Activated CD8-positive, alpha-beta T cell treated with anti-CD3 and anti-CD28 coated beads, Interleukin-2, amount 10 ng/mL, durations not matched to agents 7 days and 5 days (primary cell): ENCODE measurements at regions not wholly inside any gene's neighbourhood (a gene's known extent, or its start where the extent isn't known, plus 50 kb on each side); places are given as distances from the start of the nearest gene placed in this dataset.
"Not testable (repeated sequence)": the region's sequence is repeated elsewhere in the genome, so short reads cannot be mapped to it uniquely, and the experiment has no call there.

Experiments
- ATAC-seq: fragments of 150-1000 bp; cut with Tn5 transposase; one replicate; pipeline ENCODE4 v1.10.0; 2021; ENCODE audit warnings: moderate library complexity
- CTCF ChIA-PET: fragments of 350-600 bp; sonication (Branson Sonifier 250); formaldehyde crosslinking; loops from one replicate; lab custom pipeline; 2021; ENCODE audit warnings: antibody characterized with exemption; lab: Charles Lee
- POLR2A ChIA-PET: fragments of 350-600 bp; sonication (Branson Sonifier 250); formaldehyde crosslinking; loops from one replicate; lab custom pipeline; 2021; ENCODE audit warnings: antibody characterized with exemption; lab: Charles Lee
- DNase-seq: peaks from one replicate; pipeline ENCODE4 v3.0.0-alpha.2; 2020
- H3K27ac Mint-ChIP-seq: one replicate; pipeline ENCODE4 v1.8.0; 2021; ENCODE audit warnings: mild to moderate bottlenecking, mixed read lengths
- H3K27me3 Mint-ChIP-seq: one replicate; pipeline ENCODE4 v1.8.0; 2021; ENCODE audit warnings: low read depth, mixed read lengths
- H3K36me3 Mint-ChIP-seq: one replicate; pipeline ENCODE4 v1.8.0; 2021; ENCODE audit warnings: low read depth, mixed read lengths
- H3K4me1 Mint-ChIP-seq: one replicate; pipeline ENCODE4 v1.8.0; 2021; ENCODE audit warnings: low read depth, mixed read lengths
- H3K4me3 Mint-ChIP-seq: one replicate; pipeline ENCODE4 v1.8.0; 2021; ENCODE audit warnings: mild to moderate bottlenecking, mixed read lengths
- H3K9me3 Mint-ChIP-seq: one replicate; pipeline ENCODE4 v1.8.0; 2022; ENCODE audit warnings: mixed read lengths; ENCODE audit not compliant: insufficient read depth

DNA sequence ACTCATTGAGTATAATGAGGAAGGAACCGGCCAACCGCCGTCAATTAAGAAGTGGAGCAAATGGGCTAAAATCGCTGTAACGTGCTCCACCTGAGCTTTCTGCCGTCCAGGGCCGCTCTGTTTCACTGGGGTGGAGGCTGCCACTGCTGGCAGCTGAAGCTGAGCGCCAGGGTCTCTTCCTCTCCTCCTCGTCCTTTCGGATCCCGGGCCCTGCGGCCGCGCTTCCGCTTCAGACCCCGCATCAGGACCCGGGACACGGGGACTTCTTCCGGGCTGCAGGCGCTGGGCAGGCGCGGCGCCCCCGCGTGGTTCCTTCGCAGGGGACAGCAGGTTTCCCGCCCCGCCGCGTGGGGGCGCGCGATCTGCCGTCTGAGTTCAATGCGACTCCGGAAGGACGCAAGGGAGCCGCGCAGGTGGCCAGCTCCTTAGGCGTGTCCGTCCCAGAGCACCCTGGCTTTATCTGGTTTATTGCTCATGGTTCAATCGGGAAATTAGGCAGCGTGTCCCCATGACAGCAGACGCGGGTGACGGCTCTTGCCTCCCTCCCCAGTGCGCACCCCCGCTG is 519.8 kb downstream of the TRIML1 start:
- H3K9me3 Mint-ChIP-seq, result peaks cover 21% of the 10 kb centered on the region
- no peak for DNase-seq
- ChIA-PET CTCF (no interaction called here), POLR2A (no interaction called here)
- no peak overlapping the region for H3K4me3 Mint-ChIP-seq
- no peaks in the 10 kb centered on the region for H3K36me3 Mint-ChIP-seq
- H3K27me3 Mint-ChIP-seq, result no peaks in the 10 kb centered on the region
- H3K4me1 Mint-ChIP-seq, result no peaks in the 10 kb centered on the region
- no peak for ATAC-seq
- H3K27ac Mint-ChIP-seq, result no peak overlapping the region

DNA sequence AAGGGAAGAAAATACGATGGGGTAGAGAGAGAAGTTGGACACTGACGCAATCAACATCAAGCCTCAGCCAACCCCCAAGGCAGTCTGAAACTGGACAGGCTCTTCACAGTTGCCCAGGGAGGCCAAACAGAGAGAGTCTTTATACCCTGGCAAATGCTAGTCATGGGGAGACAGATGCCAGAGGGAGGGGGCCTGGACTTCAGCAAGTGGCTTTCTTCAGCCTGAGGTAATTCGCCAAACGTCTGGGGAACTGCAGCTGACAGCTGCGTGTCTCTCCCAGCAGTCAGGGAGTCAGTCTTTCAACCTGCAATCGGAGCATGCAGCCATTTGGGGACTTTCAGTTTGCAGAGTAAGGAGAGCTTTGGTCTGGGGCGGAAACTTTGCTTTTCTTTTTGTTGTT is 521.6 kb downstream of the TRIML1 start:
- ATAC-seq, result no peak
- DNase-seq, result no peak
- ChIA-PET CTCF (no interaction called here), POLR2A (no interaction called here)
- H3K27me3 Mint-ChIP-seq, result no peaks in the 10 kb centered on the region
- H3K27ac Mint-ChIP-seq, result no peak overlapping the region
- H3K4me1 Mint-ChIP-seq, result no peaks in the 10 kb centered on the region
- H3K4me3 Mint-ChIP-seq, result no peak overlapping the region
- peaks cover 20% of the 10 kb centered on the region for H3K9me3 Mint-ChIP-seq
- no peaks in the 10 kb centered on the region for H3K36me3 Mint-ChIP-seq

DNA sequence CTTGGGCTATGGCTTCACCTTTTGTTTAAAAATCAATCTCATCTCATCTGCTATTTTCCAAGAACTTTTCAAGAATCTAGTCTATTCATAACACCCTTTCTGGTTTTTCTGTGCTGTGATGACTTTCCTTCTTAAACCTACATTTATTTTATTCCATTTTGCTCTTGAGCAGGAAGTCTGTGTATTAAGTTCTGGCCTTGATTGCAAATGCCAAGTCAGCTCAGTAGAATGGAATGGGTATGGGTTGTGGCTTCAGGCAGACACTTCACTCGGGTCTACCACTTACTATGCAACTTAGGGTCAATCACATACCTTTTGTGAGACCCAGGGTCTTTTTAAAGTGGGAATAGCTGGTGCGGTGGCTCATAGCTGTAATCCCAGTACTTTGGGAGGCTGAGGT is 522.3 kb downstream of the TRIML1 start:
- DNase-seq (no peak), ATAC-seq (no peak)
- H3K36me3 Mint-ChIP-seq, result no peaks in the 10 kb centered on the region
- H3K4me1 Mint-ChIP-seq, result no peaks in the 10 kb centered on the region
- POLR2A ChIA-PET, result no interaction called here
- CTCF ChIA-PET, result no interaction called here
- no peaks in the 10 kb centered on the region for H3K27me3 Mint-ChIP-seq
- no peak overlapping the region for H3K4me3 Mint-ChIP-seq
- peaks cover 14% of the 10 kb centered on the region for H3K9me3 Mint-ChIP-seq
- no peak overlapping the region for H3K27ac Mint-ChIP-seq

DNA sequence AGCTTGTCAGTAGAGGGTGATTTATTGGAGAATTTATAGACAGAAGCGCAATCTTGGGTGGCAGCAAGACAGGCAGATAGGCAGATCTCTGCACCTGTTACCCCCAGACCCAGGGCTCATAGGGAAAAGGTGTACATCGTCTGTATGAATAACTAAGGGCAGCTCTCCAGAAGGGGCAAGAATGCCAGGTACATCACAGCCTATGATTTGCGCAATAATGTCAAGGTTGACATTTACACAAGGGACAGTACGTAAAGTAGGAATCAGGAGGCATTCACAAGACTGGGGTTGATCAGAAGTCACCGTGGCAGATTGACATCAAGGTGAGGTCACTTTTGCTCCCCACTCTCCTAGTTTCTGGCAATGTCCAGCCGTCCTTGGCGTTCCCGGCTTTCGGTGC is 524.1 kb downstream of the TRIML1 start:
- Mint-ChIP-seq H3K9me3 (peaks cover 15% of the 10 kb centered on the region), H3K36me3 (no peaks in the 10 kb centered on the region), H3K27me3 (no peaks in the 10 kb centered on the region), H3K27ac (no peak overlapping the region), H3K4me3 (no peak overlapping the region), H3K4me1 (no peaks in the 10 kb centered on the region)
- CTCF ChIA-PET, result no interaction called here
- POLR2A ChIA-PET, result no interaction called here
- DNase-seq, result no peak
- ATAC-seq, result no peak

DNA sequence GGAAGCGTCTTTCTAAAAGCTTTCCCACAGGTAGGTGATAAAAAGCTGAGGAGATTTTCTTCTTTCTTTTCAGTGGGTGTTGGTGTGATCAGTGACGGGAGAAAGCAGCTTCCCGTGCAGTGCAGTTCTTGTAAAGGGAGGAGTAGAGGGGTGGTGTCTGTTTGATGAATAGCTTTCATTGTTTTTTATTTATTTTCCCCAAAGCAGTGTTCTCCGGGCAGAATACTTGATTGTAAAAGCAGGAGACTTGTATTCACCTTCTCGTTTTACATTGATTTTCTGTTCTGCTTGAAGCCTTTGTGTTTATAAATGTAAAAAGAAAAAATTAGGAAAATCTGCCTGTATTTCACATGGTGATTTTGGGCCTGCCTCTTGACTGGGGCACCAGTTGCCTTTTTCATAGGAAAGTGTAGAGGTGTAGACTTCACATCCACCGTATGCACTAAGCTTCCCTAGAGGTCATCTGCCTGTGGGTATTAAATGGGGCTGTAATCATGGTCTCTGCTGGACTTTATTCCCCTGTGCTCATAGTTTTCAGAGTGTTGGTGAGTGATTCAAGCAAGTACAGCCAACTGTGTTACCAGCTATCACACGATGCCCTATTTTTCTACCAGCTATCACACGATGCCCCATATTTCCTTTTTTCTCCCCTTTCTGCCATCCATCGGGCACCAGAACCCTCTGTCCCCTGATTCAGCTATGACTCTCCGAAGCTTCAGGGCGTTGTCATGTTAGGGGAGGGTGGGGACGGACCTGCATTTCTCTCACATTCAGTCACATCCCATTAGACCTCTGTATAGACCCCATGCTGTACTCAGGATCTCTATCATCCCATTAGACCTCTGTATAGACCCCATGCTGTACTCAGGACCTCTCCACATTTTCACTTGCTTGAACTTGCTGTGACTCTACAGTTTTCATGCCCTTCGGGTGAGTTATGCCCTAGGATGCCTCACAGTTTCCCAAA is 526.5 kb downstream of the TRIML1 start:
- H3K27me3 Mint-ChIP-seq, result no peaks in the 10 kb centered on the region
- H3K9me3 Mint-ChIP-seq, result peaks cover 17% of the 10 kb centered on the region
- DNase-seq (no peak), ATAC-seq (no peak)
- ChIA-PET POLR2A (no interaction called here), CTCF (interaction anchor here (0.6 kb wide), 1 partner anchor 770 kb away, joined by 3 read pairs; no protein-coding TSS in a partner anchor)
- no peaks in the 10 kb centered on the region for H3K4me1 Mint-ChIP-seq
- no peak overlapping the region for H3K4me3 Mint-ChIP-seq
- H3K36me3 Mint-ChIP-seq, result no peaks in the 10 kb centered on the region
- H3K27ac Mint-ChIP-seq, result no peak overlapping the region

- DNase-seq, H3K36me3 Mint-ChIP-seq, H3K27ac Mint-ChIP-seq, H3K4me1 Mint-ChIP-seq, H3K4me3 Mint-ChIP-seq, H3K27me3 Mint-ChIP-seq, POLR2A ChIA-PET, CTCF ChIA-PET, ATAC-seq: not testable (repeated sequence)
- peaks cover 12% of the 10 kb centered on the region for H3K9me3 Mint-ChIP-seq
Measured at GRCh38 chr4:188678691-188679090, 539.5 kb downstream of the TRIML1 start.

- no peaks in the 10 kb centered on the region for H3K27me3 Mint-ChIP-seq
- H3K9me3 Mint-ChIP-seq, result peaks cover 13% of the 10 kb centered on the region
- no peaks in the 10 kb centered on the region for H3K36me3 Mint-ChIP-seq
- no peak overlapping the region for H3K27ac Mint-ChIP-seq
- no peaks in the 10 kb centered on the region for H3K4me1 Mint-ChIP-seq
- ChIA-PET POLR2A (no interaction called here), CTCF (no interaction called here)
- DNase-seq (no peak), ATAC-seq (no peak)
- no peak overlapping the region for H3K4me3 Mint-ChIP-seq
Measured at GRCh38 chr4:188680004-188680666, 540.9 kb downstream of the TRIML1 start.

DNA sequence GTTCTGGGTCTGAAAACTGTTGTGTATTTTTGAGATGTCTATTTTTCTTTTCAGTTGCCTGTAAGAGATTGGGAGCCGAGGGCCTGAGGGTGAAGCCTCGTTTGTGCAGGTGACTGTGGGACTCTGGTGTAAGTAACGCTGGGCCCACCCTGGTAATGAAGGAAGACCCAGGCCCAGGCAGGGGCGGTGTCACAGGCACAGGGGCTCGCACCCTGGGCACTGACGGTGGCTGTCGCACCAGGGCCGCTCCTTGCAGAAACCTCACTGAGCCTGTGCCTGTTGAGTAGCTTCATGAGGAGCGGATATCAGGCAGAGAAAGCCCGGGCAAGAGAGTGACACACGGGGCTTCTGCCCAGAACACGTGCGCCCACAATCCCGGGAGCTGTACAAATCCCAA is 541.4 kb downstream of the TRIML1 start:
- CTCF ChIA-PET, result no interaction called here
- H3K4me3 Mint-ChIP-seq, result no peak overlapping the region
- peaks cover 13% of the 10 kb centered on the region for H3K9me3 Mint-ChIP-seq
- DNase-seq (no peak), ATAC-seq (no peak)
- H3K4me1 Mint-ChIP-seq, result no peaks in the 10 kb centered on the region
- no peaks in the 10 kb centered on the region for H3K27me3 Mint-ChIP-seq
- POLR2A ChIA-PET, result no interaction called here
- H3K36me3 Mint-ChIP-seq, result no peaks in the 10 kb centered on the region
- no peak overlapping the region for H3K27ac Mint-ChIP-seq

DNA sequence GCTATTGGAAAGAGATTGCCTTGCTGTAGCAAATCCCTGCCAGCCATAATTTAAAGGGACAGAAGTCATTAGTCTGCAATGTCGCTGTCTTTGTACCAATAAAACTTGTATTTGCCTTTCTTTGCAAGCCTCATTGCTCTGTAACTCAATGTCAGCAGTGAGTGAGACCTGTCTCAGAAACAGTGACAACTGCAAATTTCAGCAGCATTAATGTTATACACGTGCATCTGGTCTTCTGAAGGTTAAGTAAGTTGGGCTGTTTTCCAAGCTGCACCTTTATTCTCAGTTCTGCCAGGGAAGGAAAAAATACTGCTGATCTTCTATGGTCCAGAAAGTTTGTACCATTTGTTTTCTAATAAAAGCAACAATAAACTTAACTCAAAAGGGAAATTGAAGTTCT is 543.1 kb downstream of the TRIML1 start:
- Mint-ChIP-seq H3K9me3 (peaks cover 13% of the 10 kb centered on the region), H3K4me1 (no peaks in the 10 kb centered on the region), H3K27me3 (no peaks in the 10 kb centered on the region), H3K36me3 (no peaks in the 10 kb centered on the region), H3K4me3 (no peak overlapping the region), H3K27ac (no peak overlapping the region)
- CTCF ChIA-PET, result no interaction called here
- ATAC-seq, result no peak
- DNase-seq, result no peak
- POLR2A ChIA-PET, result no interaction called here

- H3K27ac Mint-ChIP-seq, result no peak overlapping the region
- H3K4me3 Mint-ChIP-seq, result no peak overlapping the region
- DNase-seq (no peak), ATAC-seq (no peak)
- no peaks in the 10 kb centered on the region for H3K27me3 Mint-ChIP-seq
- peaks cover 17% of the 10 kb centered on the region for H3K9me3 Mint-ChIP-seq
- ChIA-PET POLR2A (no interaction called here), CTCF (interaction anchor here (0.6 kb wide), 1 partner anchor 110 kb away, joined by 3 read pairs; no protein-coding TSS in a partner anchor)
- no peaks in the 10 kb centered on the region for H3K4me1 Mint-ChIP-seq
- H3K36me3 Mint-ChIP-seq, result no peaks in the 10 kb centered on the region
Measured at GRCh38 chr4:188683571-188683970, 544.3 kb downstream of the TRIML1 start.

GRCh38 chr4:188688956-188689355 is 549.7 kb downstream of the TRIML1 start:
- ChIA-PET CTCF (no interaction called here), POLR2A (no interaction called here)
- no peaks in the 10 kb centered on the region for H3K4me1 Mint-ChIP-seq

DNA sequence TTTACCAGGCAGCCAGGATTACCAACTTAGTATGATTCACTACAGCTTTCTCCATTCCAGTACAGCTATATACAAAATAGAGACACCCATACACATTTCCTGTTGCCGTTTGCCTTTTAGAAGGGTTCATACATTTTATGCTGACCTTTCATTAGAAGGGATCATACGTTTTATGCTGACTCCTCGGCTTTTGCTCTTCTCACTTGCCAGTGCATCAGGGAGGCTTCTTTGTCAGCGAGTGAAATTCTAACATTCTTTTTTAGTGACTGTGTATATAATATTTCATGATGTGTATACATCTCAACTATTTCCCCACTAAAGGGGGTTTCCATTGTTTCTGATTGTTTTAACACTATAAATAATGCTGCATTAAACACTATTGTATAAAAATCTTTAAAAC is 552.6 kb downstream of the TRIML1 start:
- ChIA-PET POLR2A (no interaction called here), CTCF (no interaction called here)
- Mint-ChIP-seq H3K27me3 (no peaks in the 10 kb centered on the region), H3K9me3 (peaks cover 4% of the 10 kb centered on the region), H3K4me1 (no peaks in the 10 kb centered on the region), H3K27ac (no peak overlapping the region), H3K4me3 (no peak overlapping the region), H3K36me3 (no peaks in the 10 kb centered on the region)
- no peak for ATAC-seq
- no peak for DNase-seq

More at GRCh38 chr4:188688956-188689355, 549.7 kb downstream of the TRIML1 start:
- ATAC-seq, result no peak
- Mint-ChIP-seq H3K4me3 (no peak overlapping the region), H3K27ac (no peak overlapping the region), H3K27me3 (no peaks in the 10 kb centered on the region), H3K9me3 (peaks cover 4% of the 10 kb centered on the region), H3K36me3 (no peaks in the 10 kb centered on the region)
- no peak for DNase-seq
